ENCODE measurements at regions not wholly inside any gene's neighbourhood (a gene's known extent, or its start where the extent isn't known, plus 50 kb on each side); places are given as distances from the start of the nearest gene placed in this dataset.

- TF ChIP-seq SRF (IDR thresholded peaks at IDR 0.05; ENCODE audit: low read depth, low read length) (no peak), SIN3A (conservative IDR thresholded peaks at IDR 0.05 in 1 of 2, IDR thresholded peaks at IDR 0.05 in 1 of 2; ENCODE audit: low read depth in 1 of 2, low read length in 2 of 2) (no peak), JUND (IDR thresholded peaks at IDR 0.05; ENCODE audit: low read length) (no peak), EZH2 (IDR thresholded peaks at IDR 0.05; ENCODE audit: low read depth, low read length, severe bottlenecking) (no peak), TAF1 (IDR thresholded peaks at IDR 0.05; ENCODE audit: low read depth, low read length) (no peak), POLR2AphosphoS5 (IDR thresholded peaks at IDR 0.05; ENCODE audit: low read depth, low read length) (no peak), CHD2 (IDR thresholded peaks at IDR 0.05; ENCODE audit: low read length) (no peak), POLR2A (IDR thresholded peaks at IDR 0.05; ENCODE audit: control extremely low read depth in 1 of 2, low read depth in 2 of 2, low read length in 2 of 2) (no peak), KDM1A (IDR thresholded peaks at IDR 0.05; ENCODE audit: borderline replicate concordance, low read length) (no peak), ZNF274 (IDR thresholded peaks at IDR 0.05; ENCODE audit: borderline replicate concordance, extremely low read depth, low read length) (no peak)
- TF ChIP-seq, protein P1, sequence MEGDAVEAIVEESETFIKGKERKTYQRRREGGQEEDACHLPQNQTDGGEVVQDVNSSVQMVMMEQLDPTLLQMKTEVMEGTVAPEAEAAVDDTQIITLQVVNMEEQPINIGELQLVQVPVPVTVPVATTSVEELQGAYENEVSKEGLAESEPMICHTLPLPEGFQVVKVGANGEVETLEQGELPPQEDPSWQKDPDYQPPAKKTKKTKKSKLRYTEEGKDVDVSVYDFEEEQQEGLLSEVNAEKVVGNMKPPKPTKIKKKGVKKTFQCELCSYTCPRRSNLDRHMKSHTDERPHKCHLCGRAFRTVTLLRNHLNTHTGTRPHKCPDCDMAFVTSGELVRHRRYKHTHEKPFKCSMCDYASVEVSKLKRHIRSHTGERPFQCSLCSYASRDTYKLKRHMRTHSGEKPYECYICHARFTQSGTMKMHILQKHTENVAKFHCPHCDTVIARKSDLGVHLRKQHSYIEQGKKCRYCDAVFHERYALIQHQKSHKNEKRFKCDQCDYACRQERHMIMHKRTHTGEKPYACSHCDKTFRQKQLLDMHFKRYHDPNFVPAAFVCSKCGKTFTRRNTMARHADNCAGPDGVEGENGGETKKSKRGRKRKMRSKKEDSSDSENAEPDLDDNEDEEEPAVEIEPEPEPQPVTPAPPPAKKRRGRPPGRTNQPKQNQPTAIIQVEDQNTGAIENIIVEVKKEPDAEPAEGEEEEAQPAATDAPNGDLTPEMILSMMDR (IDR thresholded peaks at IDR 0.05; ENCODE audit: control extremely low read depth in 1 of 3, insufficient read depth in 1 of 3, low read depth in 1 of 3, low read length in 3 of 3): no peak
- TF ChIP-seq, protein P2, sequence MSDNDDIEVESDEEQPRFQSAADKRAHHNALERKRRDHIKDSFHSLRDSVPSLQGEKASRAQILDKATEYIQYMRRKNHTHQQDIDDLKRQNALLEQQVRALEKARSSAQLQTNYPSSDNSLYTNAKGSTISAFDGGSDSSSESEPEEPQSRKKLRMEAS (IDR thresholded peaks at IDR 0.05): no peak
- TF ChIP-seq, protein P3, sequence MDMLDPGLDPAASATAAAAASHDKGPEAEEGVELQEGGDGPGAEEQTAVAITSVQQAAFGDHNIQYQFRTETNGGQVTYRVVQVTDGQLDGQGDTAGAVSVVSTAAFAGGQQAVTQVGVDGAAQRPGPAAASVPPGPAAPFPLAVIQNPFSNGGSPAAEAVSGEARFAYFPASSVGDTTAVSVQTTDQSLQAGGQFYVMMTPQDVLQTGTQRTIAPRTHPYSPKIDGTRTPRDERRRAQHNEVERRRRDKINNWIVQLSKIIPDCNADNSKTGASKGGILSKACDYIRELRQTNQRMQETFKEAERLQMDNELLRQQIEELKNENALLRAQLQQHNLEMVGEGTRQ (IDR thresholded peaks at IDR 0.05; ENCODE audit: low read length): no peak
Measured at GRCh38 chr3:95212117-95212516, 1149.3 kb downstream of the NSUN3 start.

Data from H1 (cell line).